ENCODE measurements at regions not wholly inside any gene's neighbourhood (a gene's known extent, or its start where the extent isn't known, plus 50 kb on each side); places are given as distances from the start of the nearest gene placed in this dataset.

DNA sequence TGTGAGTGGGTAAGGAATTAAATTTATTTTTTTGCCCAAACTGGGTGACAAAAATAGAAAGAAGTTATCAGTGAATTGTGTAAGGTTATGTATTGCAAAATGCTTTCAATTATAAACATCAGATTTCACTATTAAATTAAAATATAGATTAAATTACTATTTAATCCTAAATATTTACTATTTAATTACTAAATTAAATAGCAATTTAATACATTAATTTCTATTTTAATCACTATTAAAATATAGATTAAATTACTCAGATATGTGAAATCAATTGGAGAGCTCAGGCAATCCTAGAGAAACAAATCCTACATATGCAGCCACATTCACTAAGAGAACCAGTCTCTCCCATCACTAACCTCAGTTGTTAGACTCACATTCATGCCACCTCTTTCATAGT lies 2075.8 kb downstream of the MRPL39 start:
- TF ChIP-seq, protein P1, sequence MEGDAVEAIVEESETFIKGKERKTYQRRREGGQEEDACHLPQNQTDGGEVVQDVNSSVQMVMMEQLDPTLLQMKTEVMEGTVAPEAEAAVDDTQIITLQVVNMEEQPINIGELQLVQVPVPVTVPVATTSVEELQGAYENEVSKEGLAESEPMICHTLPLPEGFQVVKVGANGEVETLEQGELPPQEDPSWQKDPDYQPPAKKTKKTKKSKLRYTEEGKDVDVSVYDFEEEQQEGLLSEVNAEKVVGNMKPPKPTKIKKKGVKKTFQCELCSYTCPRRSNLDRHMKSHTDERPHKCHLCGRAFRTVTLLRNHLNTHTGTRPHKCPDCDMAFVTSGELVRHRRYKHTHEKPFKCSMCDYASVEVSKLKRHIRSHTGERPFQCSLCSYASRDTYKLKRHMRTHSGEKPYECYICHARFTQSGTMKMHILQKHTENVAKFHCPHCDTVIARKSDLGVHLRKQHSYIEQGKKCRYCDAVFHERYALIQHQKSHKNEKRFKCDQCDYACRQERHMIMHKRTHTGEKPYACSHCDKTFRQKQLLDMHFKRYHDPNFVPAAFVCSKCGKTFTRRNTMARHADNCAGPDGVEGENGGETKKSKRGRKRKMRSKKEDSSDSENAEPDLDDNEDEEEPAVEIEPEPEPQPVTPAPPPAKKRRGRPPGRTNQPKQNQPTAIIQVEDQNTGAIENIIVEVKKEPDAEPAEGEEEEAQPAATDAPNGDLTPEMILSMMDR (IDR thresholded peaks at IDR 0.05; ENCODE audit: low read length): no peak
- no peak for TF ChIP-seq EZH2phosphoT487 (IDR thresholded peaks at IDR 0.05; ENCODE audit: low read length)
